CD4-positive, alpha-beta T cell (primary cell): ENCODE measurements at regions not wholly inside any gene's neighbourhood (a gene's known extent, or its start where the extent isn't known, plus 50 kb on each side); places are given as distances from the start of the nearest gene placed in this dataset.

ENCODE experiments used
- ATAC-seq: fragments of 200-7000 bp; cut with Tn5 transposase; one replicate; pipeline ENCODE4 v1.10.0; 2022; ENCODE audit warnings: mild to moderate bottlenecking; ENCODE audit not compliant: poor library complexity
- CTCF ChIA-PET: fragments of 350-600 bp; sonication (Branson Sonifier 250); formaldehyde crosslinking; loops from one replicate; lab custom pipeline; 2021; ENCODE audit warnings: antibody characterized with exemption, inconsistent platforms; lab: Charles Lee
- POLR2A ChIA-PET: fragments of 350-600 bp; sonication (Branson Sonifier 250); formaldehyde crosslinking; loops from one replicate; lab custom pipeline; 2021; ENCODE audit warnings: antibody characterized with exemption, inconsistent platforms; lab: Charles Lee
- DNase-seq, 14 experiments: peaks; one replicate each; pipeline ENCODE4 v3.0.0-alpha.2; 2013 to 2020; ENCODE audit warnings: mixed read lengths in 2 of 14
- H3K27ac ChIP-seq, 2 donors: one replicate each; pipeline versions ENCODE4 v1.5.1 to v1.7.0; 2013; ENCODE audit warnings: low read length in 2 of 2, low read depth in 1 of 2, mild to moderate bottlenecking in 1 of 2
- H3K27me3 ChIP-seq, 2 experiments: 1 replicate in 1 of 2; 2 replicates in 1 of 2; pipeline versions ENCODE4 v1.6.1 to v1.7.0; 2013; ENCODE audit warnings: low read length in 2 of 2, control low read depth in 1 of 2, mild to moderate bottlenecking in 1 of 2, moderate library complexity in 1 of 2; ENCODE audit not compliant: insufficient read depth in 2 of 2, control insufficient read depth in 1 of 2
- H3K36me3 ChIP-seq: one replicate; pipeline ENCODE4 v1.6.1; 2013; ENCODE audit warnings: low read length, control low read depth; ENCODE audit not compliant: insufficient read depth
- H3K4me1 ChIP-seq: one replicate; pipeline ENCODE4 v1.6.1; 2013; ENCODE audit warnings: low read length, control low read depth; ENCODE audit not compliant: insufficient read depth
- H3K4me3 ChIP-seq: one replicate; pipeline ENCODE4 v1.5.1; 2013; ENCODE audit warnings: mild to moderate bottlenecking, low read length, moderate library complexity
- H3K9me3 ChIP-seq, 2 experiments: 1 replicate in 1 of 2; 2 replicates in 1 of 2; pipeline versions ENCODE4 v1.6.1 to v1.7.0; 2013; ENCODE audit warnings: low read length in 2 of 2, mild to moderate bottlenecking in 2 of 2, control low read depth in 1 of 2, moderate library complexity in 1 of 2; ENCODE audit not compliant: control insufficient read depth in 1 of 2, insufficient read depth in 1 of 2
- H3K27ac Mint-ChIP-seq: one replicate; pipeline ENCODE4 v1.8.0; 2020; ENCODE audit warnings: mixed read lengths
- H3K27me3 Mint-ChIP-seq: one replicate; pipeline ENCODE4 v1.8.0; 2021; ENCODE audit warnings: mixed read lengths
- H3K36me3 Mint-ChIP-seq: one replicate; pipeline ENCODE4 v1.8.0; 2021; ENCODE audit warnings: low read depth, mixed read lengths
- H3K4me1 Mint-ChIP-seq: one replicate; pipeline ENCODE4 v1.8.0; 2021; ENCODE audit warnings: low read depth, mixed read lengths
- H3K4me3 Mint-ChIP-seq: one replicate; pipeline ENCODE4 v1.8.0; 2020; ENCODE audit warnings: mild to moderate bottlenecking, mixed read lengths
- H3K9me3 Mint-ChIP-seq: one replicate; pipeline ENCODE4 v1.8.0; 2020; ENCODE audit warnings: mixed read lengths
- CTCF ChIP-seq: fragments of 200-600 bp; IDR thresholded peaks from one replicate; pipeline ENCODE4 v1.8.0; 2022; ENCODE audit warnings: antibody characterized with exemption, mild to moderate bottlenecking
- intact Hi-C, 2 experiments: fragments of 100-400 bp; cut with DNase I in 1 of 2; cut with micrococcal nuclease in 1 of 2; formaldehyde crosslinking; loops; one replicate each; pipeline versions ENCODE4 v1.15.1 to v1.9.0; 2023 to 2025; cut with DNase I, micrococcal nuclease

DNA sequence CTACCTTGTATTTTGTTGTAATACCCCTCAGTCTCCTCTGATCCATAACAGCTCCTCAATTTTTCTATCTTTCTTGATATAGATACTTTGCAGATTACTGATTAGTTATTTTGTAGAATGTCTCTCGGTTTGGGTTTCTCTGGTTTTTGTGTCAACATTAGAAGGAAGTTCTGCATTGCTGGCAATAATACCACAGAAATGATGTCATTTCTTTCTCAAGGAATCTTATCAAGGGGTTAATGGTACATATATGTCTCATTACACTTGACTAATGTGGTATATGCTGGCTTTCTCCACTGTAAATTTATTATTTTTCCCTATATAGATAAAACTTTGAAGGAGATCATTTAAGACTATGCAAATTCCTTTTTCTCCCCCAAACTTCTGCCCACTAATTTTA, 183.6 kb upstream of the DKK2 start:
- Histone ChIP-seq H3K4me3 (no peak overlapping the region), H3K9me3 (no peaks in the 10 kb centered on the region), H3K36me3 (no peaks in the 10 kb centered on the region), H3K4me1 (no peaks in the 10 kb centered on the region), H3K27ac (no peak overlapping the region), H3K27me3 (no peaks in the 10 kb centered on the region)
- H3K9me3 Mint-ChIP-seq: no peaks in the 10 kb centered on the region
- ATAC-seq (no peak), DNase-seq (no peak)
- H3K27me3 Mint-ChIP-seq: no peaks in the 10 kb centered on the region
- TF ChIP-seq CTCF: no peak
- ChIA-PET CTCF (no interaction called here), POLR2A (no interaction called here)
- intact Hi-C loops: no loop called here
- no peak overlapping the region for H3K27ac Mint-ChIP-seq
- no peaks in the 10 kb centered on the region for H3K4me1 Mint-ChIP-seq
- H3K36me3 Mint-ChIP-seq: no peaks in the 10 kb centered on the region
- H3K4me3 Mint-ChIP-seq: no peak overlapping the region

- Mint-ChIP-seq H3K4me3 (no peak overlapping the region), H3K27me3 (no peaks in the 10 kb centered on the region), H3K9me3 (no peaks in the 10 kb centered on the region), H3K4me1 (no peaks in the 10 kb centered on the region), H3K36me3 (no peaks in the 10 kb centered on the region), H3K27ac (no peak overlapping the region)
- POLR2A ChIA-PET: no interaction called here
- Histone ChIP-seq H3K4me1 (no peaks in the 10 kb centered on the region), H3K9me3 (no peaks in the 10 kb centered on the region), H3K4me3 (no peak overlapping the region), H3K27me3 (no peaks in the 10 kb centered on the region), H3K36me3 (no peaks in the 10 kb centered on the region), H3K27ac (no peak overlapping the region)
- no peak for ATAC-seq
- intact Hi-C loops: no loop called here
- CTCF ChIA-PET: no interaction called here
- DNase-seq: no peak
- TF ChIP-seq CTCF: no peak
Measured at GRCh38 chr4:107216379-107216778, 180.3 kb upstream of the DKK2 start.

- H3K27me3 ChIP-seq: no peaks in the 10 kb centered on the region
- Mint-ChIP-seq H3K4me1 (no peaks in the 10 kb centered on the region), H3K9me3 (no peaks in the 10 kb centered on the region), H3K4me3 (no peak overlapping the region), H3K36me3 (no peaks in the 10 kb centered on the region), H3K27me3 (no peaks in the 10 kb centered on the region), H3K27ac (no peak overlapping the region)
- no peak for ATAC-seq
- POLR2A ChIA-PET: no interaction called here
- H3K9me3 ChIP-seq: no peaks in the 10 kb centered on the region
- H3K27ac ChIP-seq: no peak overlapping the region
- no peak for TF ChIP-seq CTCF
- no peak overlapping the region for H3K4me3 ChIP-seq
- no peaks in the 10 kb centered on the region for H3K36me3 ChIP-seq
- no peaks in the 10 kb centered on the region for H3K4me1 ChIP-seq
- DNase-seq: no peak
- intact Hi-C loops: no loop called here
- CTCF ChIA-PET: no interaction called here
Measured at GRCh38 chr4:107215222-107215621, 179.1 kb upstream of the DKK2 start.
